Lower leg skin (tissue), 3 donors: ENCODE measurements at regions not wholly inside any gene's neighbourhood (a gene's known extent, or its start where the extent isn't known, plus 50 kb on each side); places are given as distances from the start of the nearest gene placed in this dataset.

Experiments
- POLR2A ChIP-seq, 2 donors: fragments of 450-650 bp; IDR thresholded peaks; one replicate each; pipeline ENCODE4 v1.6.1; 2016 to 2017; ENCODE audit warnings: antibody characterized with exemption in 2 of 2, mild to moderate bottlenecking in 1 of 2, moderate library complexity in 1 of 2
- TF ChIP-seq, protein P1 (sequence below), 3 donors: fragments of 450-650 bp; IDR thresholded peaks; one replicate each; pipeline ENCODE4 v1.5.1; 2016; ENCODE audit warnings: antibody characterized with exemption in 3 of 3, mild to moderate bottlenecking in 3 of 3, moderate library complexity in 2 of 3

DNA sequence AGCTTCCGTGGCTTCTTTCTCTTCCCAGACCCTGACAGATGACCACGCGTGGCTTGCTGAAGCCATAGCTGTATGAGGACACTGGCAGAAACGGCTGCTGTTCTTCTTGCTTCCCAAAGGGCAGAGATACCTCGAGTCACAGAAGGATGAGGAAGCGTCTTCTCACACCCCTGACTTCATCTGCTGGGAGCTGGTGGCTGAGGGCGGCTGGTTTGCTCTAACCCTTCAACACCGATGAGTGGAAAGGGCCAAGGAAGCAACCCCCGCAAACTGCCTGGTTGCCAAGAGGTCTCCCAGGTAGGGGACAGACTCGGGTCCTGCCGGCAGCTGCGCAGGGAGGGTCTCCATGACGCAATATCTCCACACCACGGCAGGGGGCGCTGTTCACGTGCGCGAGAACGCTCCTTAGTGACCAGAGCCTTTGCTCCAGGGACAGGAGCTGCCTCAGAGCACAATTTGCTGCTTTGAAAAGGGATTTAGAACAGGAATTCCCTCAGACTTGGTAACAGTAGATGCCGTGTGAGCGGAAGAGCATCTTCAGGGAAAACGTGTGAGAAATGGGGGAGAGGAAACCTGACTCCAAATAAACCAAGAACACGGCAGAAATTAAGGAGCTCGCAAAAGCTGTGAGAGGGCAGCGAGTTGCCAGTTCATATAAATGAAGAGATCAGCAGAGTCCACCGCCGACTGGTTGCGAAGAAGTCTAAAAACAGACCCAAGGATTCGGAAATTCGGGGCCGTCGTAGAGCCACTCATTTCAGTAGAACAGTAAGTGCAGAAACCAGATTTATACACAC lies 80.2 kb downstream of the ERMARD start:
- TF ChIP-seq, protein P1, sequence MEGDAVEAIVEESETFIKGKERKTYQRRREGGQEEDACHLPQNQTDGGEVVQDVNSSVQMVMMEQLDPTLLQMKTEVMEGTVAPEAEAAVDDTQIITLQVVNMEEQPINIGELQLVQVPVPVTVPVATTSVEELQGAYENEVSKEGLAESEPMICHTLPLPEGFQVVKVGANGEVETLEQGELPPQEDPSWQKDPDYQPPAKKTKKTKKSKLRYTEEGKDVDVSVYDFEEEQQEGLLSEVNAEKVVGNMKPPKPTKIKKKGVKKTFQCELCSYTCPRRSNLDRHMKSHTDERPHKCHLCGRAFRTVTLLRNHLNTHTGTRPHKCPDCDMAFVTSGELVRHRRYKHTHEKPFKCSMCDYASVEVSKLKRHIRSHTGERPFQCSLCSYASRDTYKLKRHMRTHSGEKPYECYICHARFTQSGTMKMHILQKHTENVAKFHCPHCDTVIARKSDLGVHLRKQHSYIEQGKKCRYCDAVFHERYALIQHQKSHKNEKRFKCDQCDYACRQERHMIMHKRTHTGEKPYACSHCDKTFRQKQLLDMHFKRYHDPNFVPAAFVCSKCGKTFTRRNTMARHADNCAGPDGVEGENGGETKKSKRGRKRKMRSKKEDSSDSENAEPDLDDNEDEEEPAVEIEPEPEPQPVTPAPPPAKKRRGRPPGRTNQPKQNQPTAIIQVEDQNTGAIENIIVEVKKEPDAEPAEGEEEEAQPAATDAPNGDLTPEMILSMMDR (IDR thresholded peaks at IDR 0.05) = peak in 1 of 3 donors; percentile 60
- no peak for TF ChIP-seq POLR2A (IDR thresholded peaks at IDR 0.05)
